ENCODE measurements at regions not wholly inside any gene's neighbourhood (a gene's known extent, or its start where the extent isn't known, plus 50 kb on each side); places are given as distances from the start of the nearest gene placed in this dataset.

- no peak for DNase-seq (ENCODE audit: low spot score)
Observed at GRCh38 chr1:5495596-5496410, 496.4 kb downstream of the NPHP4 start.

GRCh38 chr1:5494518-5494917, 497.7 kb downstream of the NPHP4 start:
- DNase-seq (ENCODE audit: low spot score), result no peak

- DNase-seq (ENCODE audit: low spot score), result no peak
Observed at GRCh38 chr1:5493851-5494311, 498.3 kb downstream of the NPHP4 start.

GRCh38 chr1:5493275-5493674, 498.9 kb downstream of the NPHP4 start:
- no peak for DNase-seq (ENCODE audit: low spot score)

GRCh38 chr1:5492846-5493245, 499.4 kb downstream of the NPHP4 start:
- DNase-seq (ENCODE audit: low spot score), result no peak

- no peak for DNase-seq (ENCODE audit: low spot score)
Observed at GRCh38 chr1:5491207-5491904, 500.9 kb downstream of the NPHP4 start.

GRCh38 chr1:5490635-5491034, 501.6 kb downstream of the NPHP4 start:
- DNase-seq (ENCODE audit: low spot score), result no peak

- no peak for DNase-seq (ENCODE audit: low spot score)
Observed at GRCh38 chr1:5488448-5488847, 503.8 kb downstream of the NPHP4 start.

- DNase-seq (ENCODE audit: low spot score), result no peak
Observed at GRCh38 chr1:5485968-5486696, 506.1 kb downstream of the NPHP4 start.

- DNase-seq (ENCODE audit: low spot score), result no peak
Observed at GRCh38 chr1:5485436-5485835, 506.8 kb downstream of the NPHP4 start.

GRCh38 chr1:5484451-5485165, 507.6 kb downstream of the NPHP4 start:
- no peak for DNase-seq (ENCODE audit: low spot score)

- no peak for DNase-seq (ENCODE audit: low spot score)
Observed at GRCh38 chr1:5481889-5482288, 510.3 kb downstream of the NPHP4 start.

GRCh38 chr1:5480906-5481305, 511.3 kb downstream of the NPHP4 start:
- DNase-seq (ENCODE audit: low spot score), result no peak

- DNase-seq (ENCODE audit: low spot score), result no peak
Observed at GRCh38 chr1:5479876-5480646, 512.2 kb downstream of the NPHP4 start.

GRCh38 chr1:5478961-5479360, 513.3 kb downstream of the NPHP4 start:
- DNase-seq (ENCODE audit: low spot score), result no peak

- DNase-seq (ENCODE audit: low spot score), result no peak
Observed at GRCh38 chr1:5478156-5478695, 514.0 kb downstream of the NPHP4 start.

GRCh38 chr1:5477716-5478115, 514.5 kb downstream of the NPHP4 start:
- no peak for DNase-seq (ENCODE audit: low spot score)

- DNase-seq (ENCODE audit: low spot score), result no peak
Observed at GRCh38 chr1:5475572-5475971, 516.7 kb downstream of the NPHP4 start.

- DNase-seq (ENCODE audit: low spot score), result no peak
Observed at GRCh38 chr1:5473268-5473667, 519.0 kb downstream of the NPHP4 start.

- no peak for DNase-seq (ENCODE audit: low spot score)
Observed at GRCh38 chr1:5466487-5466886, 525.7 kb downstream of the NPHP4 start.

GRCh38 chr1:5465281-5465711, 526.9 kb downstream of the NPHP4 start:
- DNase-seq (ENCODE audit: low spot score), result no peak

All from AG20443 (cell line).